Neural progenitor cell (in vitro differentiated cells): ENCODE measurements at regions not wholly inside any gene's neighbourhood (a gene's known extent, or its start where the extent isn't known, plus 50 kb on each side); places are given as distances from the start of the nearest gene placed in this dataset.

Source experiments
- EZH2phosphoT487 ChIP-seq: fragments of 200-600 bp; sonication (generic); IDR thresholded peaks from 2 replicates; pipeline ENCODE4 v1.6.1; 2017; ENCODE audit warnings: antibody characterized with exemption
- TF ChIP-seq, protein P1 (sequence below): fragments of 200-600 bp; sonication (generic); IDR thresholded peaks from 2 replicates; pipeline ENCODE4 v1.5.1; 2017; ENCODE audit warnings: antibody characterized with exemption, mild to moderate bottlenecking

- TF ChIP-seq, protein P1, sequence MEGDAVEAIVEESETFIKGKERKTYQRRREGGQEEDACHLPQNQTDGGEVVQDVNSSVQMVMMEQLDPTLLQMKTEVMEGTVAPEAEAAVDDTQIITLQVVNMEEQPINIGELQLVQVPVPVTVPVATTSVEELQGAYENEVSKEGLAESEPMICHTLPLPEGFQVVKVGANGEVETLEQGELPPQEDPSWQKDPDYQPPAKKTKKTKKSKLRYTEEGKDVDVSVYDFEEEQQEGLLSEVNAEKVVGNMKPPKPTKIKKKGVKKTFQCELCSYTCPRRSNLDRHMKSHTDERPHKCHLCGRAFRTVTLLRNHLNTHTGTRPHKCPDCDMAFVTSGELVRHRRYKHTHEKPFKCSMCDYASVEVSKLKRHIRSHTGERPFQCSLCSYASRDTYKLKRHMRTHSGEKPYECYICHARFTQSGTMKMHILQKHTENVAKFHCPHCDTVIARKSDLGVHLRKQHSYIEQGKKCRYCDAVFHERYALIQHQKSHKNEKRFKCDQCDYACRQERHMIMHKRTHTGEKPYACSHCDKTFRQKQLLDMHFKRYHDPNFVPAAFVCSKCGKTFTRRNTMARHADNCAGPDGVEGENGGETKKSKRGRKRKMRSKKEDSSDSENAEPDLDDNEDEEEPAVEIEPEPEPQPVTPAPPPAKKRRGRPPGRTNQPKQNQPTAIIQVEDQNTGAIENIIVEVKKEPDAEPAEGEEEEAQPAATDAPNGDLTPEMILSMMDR = no peak
- no peak for TF ChIP-seq EZH2phosphoT487
Measured at GRCh38 chr10:130751106-130751840, 560.2 kb downstream of the TCERG1L start.
